ENCODE measurements at regions not wholly inside any gene's neighbourhood (a gene's known extent, or its start where the extent isn't known, plus 50 kb on each side); places are given as distances from the start of the nearest gene placed in this dataset.

DNA sequence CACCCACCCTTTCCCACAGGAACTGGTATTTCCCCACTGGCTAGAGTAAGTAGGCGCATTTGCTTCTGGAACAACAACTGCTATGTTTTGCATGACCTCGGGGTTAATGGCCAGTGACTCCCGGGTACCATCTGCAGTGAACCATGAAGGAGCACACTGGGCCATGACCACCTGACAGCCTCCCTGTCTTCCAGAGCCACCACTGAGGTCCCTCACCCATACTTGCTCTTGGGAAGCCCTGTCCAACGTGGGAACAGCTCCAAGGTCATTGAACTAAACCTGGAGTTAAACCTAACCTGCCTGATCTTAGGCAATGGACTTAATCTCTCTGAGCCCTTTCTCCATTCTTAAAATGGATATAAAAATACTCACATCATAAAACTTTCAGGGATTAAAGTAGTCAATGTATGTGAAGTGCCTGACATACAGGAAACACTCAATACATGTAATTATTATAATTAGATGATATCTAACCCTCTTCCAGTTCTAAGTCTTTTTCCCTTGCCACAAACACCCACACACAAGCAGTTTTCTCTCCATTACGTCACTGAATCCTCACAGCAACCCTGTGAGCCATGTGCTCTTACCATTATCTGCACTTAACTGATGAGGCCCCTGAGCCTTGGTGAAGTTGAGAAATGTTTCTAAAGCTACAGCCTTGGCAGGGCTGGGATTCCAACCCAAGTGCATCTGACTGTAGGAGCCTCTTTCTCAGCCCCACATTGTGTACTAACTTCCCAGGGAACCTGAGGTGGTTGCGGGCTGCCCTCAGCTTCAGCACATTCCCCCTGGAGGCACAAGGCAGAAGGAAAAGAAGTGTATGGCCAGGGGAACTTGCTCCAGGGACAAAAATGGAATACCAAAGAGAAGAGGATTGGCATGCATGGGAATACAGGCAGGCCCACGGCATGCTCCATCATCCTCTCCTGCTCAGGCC, 74.5 kb upstream of the NCAM1 start:
- Histone ChIP-seq H3K36me3 (ENCODE audit: control insufficient read depth, insufficient read depth, low read length) (no peaks in the 10 kb centered on the region), H3K4me1 (ENCODE audit: control insufficient read depth, insufficient read depth, low read length) (no peaks in the 10 kb centered on the region), H3K9me3 (ENCODE audit: control insufficient read depth, low read length) (no peaks in the 10 kb centered on the region), H3K27me3 (ENCODE audit: control insufficient read depth, insufficient read depth, low read length) (no peaks in the 10 kb centered on the region), H3K4me3 (ENCODE audit: low read length) (no peak overlapping the region), H3K9ac (ENCODE audit: low read length) (no peak overlapping the region)

- Histone ChIP-seq H3K36me3 (ENCODE audit: control insufficient read depth, insufficient read depth, low read length) (no peaks in the 10 kb centered on the region), H3K9me3 (ENCODE audit: control insufficient read depth, low read length) (no peaks in the 10 kb centered on the region), H3K4me1 (ENCODE audit: control insufficient read depth, insufficient read depth, low read length) (no peaks in the 10 kb centered on the region), H3K9ac (ENCODE audit: low read length) (no peak overlapping the region), H3K4me3 (ENCODE audit: low read length) (no peak overlapping the region), H3K27me3 (ENCODE audit: control insufficient read depth, insufficient read depth, low read length) (no peaks in the 10 kb centered on the region)
Measured at GRCh38 chr11:112889446-112889845, 71.8 kb upstream of the NCAM1 start.

GRCh38 chr11:112899235-112900006, 61.8 kb upstream of the NCAM1 start:
- Histone ChIP-seq H3K9ac (ENCODE audit: low read length) (no peak overlapping the region), H3K4me3 (ENCODE audit: low read length) (no peak overlapping the region), H3K9me3 (ENCODE audit: control insufficient read depth, low read length) (no peaks in the 10 kb centered on the region), H3K27me3 (ENCODE audit: control insufficient read depth, insufficient read depth, low read length) (no peaks in the 10 kb centered on the region), H3K36me3 (ENCODE audit: control insufficient read depth, insufficient read depth, low read length) (no peaks in the 10 kb centered on the region), H3K4me1 (ENCODE audit: control insufficient read depth, insufficient read depth, low read length) (no peaks in the 10 kb centered on the region)

DNA sequence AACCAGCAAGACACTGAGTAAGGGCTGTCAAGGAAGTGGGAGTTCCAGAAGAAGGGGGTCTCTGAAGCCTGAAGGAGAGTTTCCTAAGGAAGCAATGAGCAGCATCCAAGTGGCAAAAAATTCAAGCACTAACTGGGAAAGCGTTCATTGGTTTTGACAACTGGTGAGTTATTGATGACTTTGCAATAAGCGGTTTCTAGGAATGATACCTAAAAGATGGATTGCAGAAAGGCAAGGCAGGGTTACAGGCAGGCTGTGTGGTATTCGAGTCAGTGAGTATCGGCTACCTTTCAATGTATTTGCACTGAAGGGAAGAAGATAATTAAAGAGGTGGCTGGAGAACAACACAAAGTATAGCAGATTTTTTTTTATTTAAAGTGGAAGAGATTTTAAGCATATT, 59.3 kb upstream of the NCAM1 start:
- Histone ChIP-seq H3K4me3 (ENCODE audit: low read length) (no peak overlapping the region), H3K9me3 (ENCODE audit: control insufficient read depth, low read length) (no peaks in the 10 kb centered on the region), H3K9ac (ENCODE audit: low read length) (no peak overlapping the region), H3K4me1 (ENCODE audit: control insufficient read depth, insufficient read depth, low read length) (no peaks in the 10 kb centered on the region), H3K36me3 (ENCODE audit: control insufficient read depth, insufficient read depth, low read length) (no peaks in the 10 kb centered on the region), H3K27me3 (ENCODE audit: control insufficient read depth, insufficient read depth, low read length) (no peaks in the 10 kb centered on the region)

GRCh38 chr11:112902361-112903011, 58.7 kb upstream of the NCAM1 start:
- H3K36me3 ChIP-seq (ENCODE audit: control insufficient read depth, insufficient read depth, low read length), result no peaks in the 10 kb centered on the region
- no peak overlapping the region for H3K4me3 ChIP-seq (ENCODE audit: low read length)
- no peaks in the 10 kb centered on the region for H3K4me1 ChIP-seq (ENCODE audit: control insufficient read depth, insufficient read depth, low read length)
- H3K27me3 ChIP-seq (ENCODE audit: control insufficient read depth, insufficient read depth, low read length), result no peaks in the 10 kb centered on the region
- H3K9ac ChIP-seq (ENCODE audit: low read length), result no peak overlapping the region
- H3K9me3 ChIP-seq (ENCODE audit: control insufficient read depth, low read length), result no peaks in the 10 kb centered on the region

GRCh38 chr11:112903340-112903739, 57.9 kb upstream of the NCAM1 start:
- H3K4me1 ChIP-seq (ENCODE audit: control insufficient read depth, insufficient read depth, low read length), result no peaks in the 10 kb centered on the region
- no peaks in the 10 kb centered on the region for H3K27me3 ChIP-seq (ENCODE audit: control insufficient read depth, insufficient read depth, low read length)
- no peak overlapping the region for H3K4me3 ChIP-seq (ENCODE audit: low read length)
- H3K9me3 ChIP-seq (ENCODE audit: control insufficient read depth, low read length), result no peaks in the 10 kb centered on the region
- no peaks in the 10 kb centered on the region for H3K36me3 ChIP-seq (ENCODE audit: control insufficient read depth, insufficient read depth, low read length)
- H3K9ac ChIP-seq (ENCODE audit: low read length), result no peak overlapping the region

DNA sequence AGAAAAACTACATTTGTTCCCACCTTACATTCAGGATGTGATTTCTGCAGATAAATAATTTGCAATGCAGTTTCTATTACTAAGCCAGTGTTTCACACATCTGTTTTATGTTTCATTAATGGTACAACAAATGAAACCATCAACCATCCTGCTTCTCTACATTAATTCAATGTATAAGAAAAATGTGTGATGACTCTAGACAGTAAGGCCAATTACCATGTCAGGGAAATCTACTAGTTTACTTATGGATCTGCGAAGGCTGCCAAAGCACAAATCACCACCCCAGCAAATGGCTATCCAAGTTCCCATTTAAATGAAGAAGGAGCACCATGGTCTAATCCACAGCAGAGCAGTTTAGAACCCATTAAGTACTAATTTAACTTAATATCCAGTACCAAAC, 50.1 kb upstream of the NCAM1 start:
- H3K9me3 ChIP-seq (ENCODE audit: control insufficient read depth, low read length), result no peaks in the 10 kb centered on the region
- H3K9ac ChIP-seq (ENCODE audit: low read length), result no peak overlapping the region
- no peaks in the 10 kb centered on the region for H3K36me3 ChIP-seq (ENCODE audit: control insufficient read depth, insufficient read depth, low read length)
- no peaks in the 10 kb centered on the region for H3K4me1 ChIP-seq (ENCODE audit: control insufficient read depth, insufficient read depth, low read length)
- no peak overlapping the region for H3K4me3 ChIP-seq (ENCODE audit: low read length)
- H3K27me3 ChIP-seq (ENCODE audit: control insufficient read depth, insufficient read depth, low read length), result no peaks in the 10 kb centered on the region

All from mucosa of stomach (tissue), 1 donor.